ENCODE measurements at regions not wholly inside any gene's neighbourhood (a gene's known extent, or its start where the extent isn't known, plus 50 kb on each side); places are given as distances from the start of the nearest gene placed in this dataset.

DNA sequence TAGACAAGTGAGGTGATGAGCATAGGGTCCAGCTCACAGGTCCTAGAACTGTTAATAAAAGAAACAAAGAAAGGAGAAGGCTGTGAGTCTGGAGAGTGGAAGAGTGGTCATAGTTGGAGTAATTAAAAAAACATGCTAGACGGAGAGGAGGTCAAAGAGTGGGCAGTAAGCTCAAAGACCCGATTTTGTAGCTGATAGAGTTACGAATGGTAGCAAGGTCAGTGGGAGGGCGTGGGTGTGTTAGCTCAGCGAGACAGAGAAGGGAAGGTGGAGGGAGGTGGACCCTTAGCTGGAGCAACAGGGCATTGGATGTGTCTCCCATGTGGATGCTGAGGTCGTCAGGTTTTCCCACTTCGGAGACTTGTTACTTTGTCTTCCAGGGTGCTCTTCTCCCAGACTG lies 431.7 kb downstream of the CDH26 start:
- no peak overlapping the region for H2AFZ ChIP-seq (ENCODE audit: low read length)
- no peaks in the 10 kb centered on the region for H3K9me3 ChIP-seq (ENCODE audit: low read length)
- POLR2A ChIA-PET: interaction anchor here (0.5 to 0.7 kb wide), 2 partner anchors 238 to 334 kb away, joined by 3 to 5 read pairs; no protein-coding TSS in a partner anchor
- H3K9me2 ChIP-seq (ENCODE audit: insufficient read depth, low read length): no peaks in the 10 kb centered on the region
- no peak overlapping the region for H3K27ac ChIP-seq (ENCODE audit: low read depth, low read length, poor library complexity, severe bottlenecking)
- intact Hi-C loops (cut with micrococcal nuclease; ENCODE audit: unreplicated experiment): no loop called here
- H3K4me3 ChIP-seq (ENCODE audit: low read depth, low read length, poor library complexity, severe bottlenecking): no peak overlapping the region
- no peaks in the 10 kb centered on the region for H3K4me1 ChIP-seq (ENCODE audit: insufficient read depth, low read length, poor library complexity, severe bottlenecking)
- DNase-seq (ENCODE audit: low spot score): no peak
- no peaks in the 10 kb centered on the region for H3K36me3 ChIP-seq (ENCODE audit: insufficient read depth, low read length)
- H4K20me1 ChIP-seq (ENCODE audit: insufficient read depth, low read length): no peaks in the 10 kb centered on the region
- H3K79me2 ChIP-seq (ENCODE audit: insufficient read depth, low read depth, low read length): no peaks in the 10 kb centered on the region
- no TSS peak for BruUV-seq (replicated peaks)
- TF ChIP-seq CTCF (conservative IDR thresholded peaks at IDR 0.05; ENCODE audit: low read length) (no peak), EZH2phosphoT487 (IDR thresholded peaks at IDR 0.05; ENCODE audit: borderline replicate concordance, low read depth, low read length) (no peak)
- CTCF ChIA-PET (ENCODE audit: unreplicated experiment): no interaction called here
- H3K4me2 ChIP-seq (ENCODE audit: low read length): no peak overlapping the region

DNA sequence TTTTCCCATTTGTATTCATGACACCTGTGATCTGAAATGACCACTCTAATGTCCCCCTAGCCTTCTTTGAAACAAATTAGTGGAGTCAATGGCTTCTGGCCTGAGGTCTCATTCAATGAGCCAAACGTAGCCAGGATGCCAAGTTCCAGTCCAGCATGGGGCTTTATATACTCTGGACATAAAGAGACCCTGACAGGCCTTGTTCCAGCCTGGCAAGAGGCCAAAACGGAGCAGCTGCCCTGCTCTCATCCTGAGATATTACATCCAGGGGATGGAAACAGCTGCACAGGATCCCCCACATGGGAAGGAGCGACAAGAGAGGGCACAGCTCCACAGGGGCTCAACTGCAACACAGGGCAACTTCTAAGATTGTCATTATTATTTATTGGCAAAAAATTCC lies 437.8 kb downstream of the CDH26 start:
- POLR2A ChIA-PET: no interaction called here
- Histone ChIP-seq H3K36me3 (ENCODE audit: insufficient read depth, low read length) (no peaks in the 10 kb centered on the region), H2AFZ (ENCODE audit: low read length) (no peak overlapping the region), H3K4me3 (ENCODE audit: low read depth, low read length, poor library complexity, severe bottlenecking) (no peak overlapping the region), H3K79me2 (ENCODE audit: insufficient read depth, low read depth, low read length) (no peaks in the 10 kb centered on the region), H3K9me3 (ENCODE audit: low read length) (peaks cover 13% of the 10 kb centered on the region; the same call in 1 of the 2 replicates), H3K9me2 (ENCODE audit: insufficient read depth, low read length) (no peaks in the 10 kb centered on the region), H3K27ac (ENCODE audit: low read depth, low read length, poor library complexity, severe bottlenecking) (no peak overlapping the region), H3K4me2 (ENCODE audit: low read length) (no peak overlapping the region), H4K20me1 (ENCODE audit: insufficient read depth, low read length) (no peaks in the 10 kb centered on the region), H3K4me1 (ENCODE audit: insufficient read depth, low read length, poor library complexity, severe bottlenecking) (no peaks in the 10 kb centered on the region)
- DNase-seq (ENCODE audit: low spot score): no peak
- TF ChIP-seq EZH2phosphoT487 (IDR thresholded peaks at IDR 0.05; ENCODE audit: borderline replicate concordance, low read depth, low read length): no peak
- TF ChIP-seq CTCF (conservative IDR thresholded peaks at IDR 0.05; ENCODE audit: low read length): no peak
- intact Hi-C loops (cut with micrococcal nuclease; ENCODE audit: unreplicated experiment): no loop called here
- no TSS peak for BruUV-seq (replicated peaks)
- CTCF ChIA-PET (ENCODE audit: unreplicated experiment): no interaction called here

DNA sequence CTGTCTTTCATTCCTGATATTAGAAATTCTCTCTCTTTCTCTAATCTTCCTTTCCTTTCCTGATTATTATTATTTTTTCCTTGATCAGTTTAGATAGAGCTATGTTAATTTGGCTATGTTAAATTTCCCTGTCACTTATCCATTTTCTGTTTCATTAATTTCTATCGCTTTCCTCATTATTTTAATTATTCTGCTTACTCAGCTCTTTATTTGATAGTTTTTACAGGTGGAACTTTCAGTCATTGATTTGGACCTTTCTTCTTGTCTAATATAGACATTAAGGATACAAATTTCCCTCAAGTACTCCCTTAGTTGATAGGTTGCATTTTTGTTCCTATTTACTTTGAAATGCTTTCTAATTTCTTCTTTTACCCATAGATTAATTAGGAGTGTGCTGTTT lies 442.3 kb downstream of the CDH26 start:
- Histone ChIP-seq H2AFZ (ENCODE audit: low read length) (no peak overlapping the region), H3K27ac (ENCODE audit: low read depth, low read length, poor library complexity, severe bottlenecking) (no peak overlapping the region), H4K20me1 (ENCODE audit: insufficient read depth, low read length) (no peaks in the 10 kb centered on the region), H3K4me2 (ENCODE audit: low read length) (no peak overlapping the region), H3K9me2 (ENCODE audit: insufficient read depth, low read length) (no peaks in the 10 kb centered on the region), H3K9me3 (ENCODE audit: low read length) (peaks cover 13% of the 10 kb centered on the region; the same call in 1 of the 2 replicates), H3K36me3 (ENCODE audit: insufficient read depth, low read length) (no peaks in the 10 kb centered on the region), H3K4me3 (ENCODE audit: low read depth, low read length, poor library complexity, severe bottlenecking) (no peak overlapping the region), H3K79me2 (ENCODE audit: insufficient read depth, low read depth, low read length) (no peaks in the 10 kb centered on the region), H3K4me1 (ENCODE audit: insufficient read depth, low read length, poor library complexity, severe bottlenecking) (peaks cover 43% of the 10 kb centered on the region)
- TF ChIP-seq CTCF (conservative IDR thresholded peaks at IDR 0.05; ENCODE audit: low read length): no peak
- no peak for TF ChIP-seq EZH2phosphoT487 (IDR thresholded peaks at IDR 0.05; ENCODE audit: borderline replicate concordance, low read depth, low read length)
- intact Hi-C loops (cut with micrococcal nuclease; ENCODE audit: unreplicated experiment): loop anchor here (10.0 kb wide), 1 partner anchor 456 kb away; the partner anchor contains the start of genes FAM217B and PPP1R3D
- DNase-seq (ENCODE audit: low spot score): no peak
- ChIA-PET CTCF (ENCODE audit: unreplicated experiment) (no interaction called here), POLR2A (no interaction called here)
- no TSS peak for BruUV-seq (replicated peaks)

All from OCI-LY7 (cell line).